Body of pancreas (tissue), 4 donors: ENCODE measurements at regions not wholly inside any gene's neighbourhood (a gene's known extent, or its start where the extent isn't known, plus 50 kb on each side); places are given as distances from the start of the nearest gene placed in this dataset.

Experiments used
- ATAC-seq: fragments of 150-250 bp; one replicate; pipeline ENCODE4 v1.9.1; 2016
- DNase-seq, 4 donors: peaks; one replicate each; pipeline ENCODE4 v3.0.0-alpha.2; 2019
- H3K27ac ChIP-seq, 4 donors: fragments of 200-600 bp; sonication (generic); 1 replicate in 3 of 4; 2 replicates in 1 of 4; pipeline versions ENCODE4 v1.5.1 to v1.6.1; 2016 to 2019; ENCODE audit warnings: mild to moderate bottlenecking in 1 of 4, mixed read lengths in 1 of 4, moderate library complexity in 1 of 4
- H3K27me3 ChIP-seq, 2 donors: fragments of 200-600 bp; sonication (generic); one replicate each; pipeline ENCODE4 v1.6.0; 2016; ENCODE audit warnings: mild to moderate bottlenecking in 1 of 2
- H3K36me3 ChIP-seq, 2 donors: fragments of 200-600 bp; sonication (generic); replicated peaks in 1 of 2; 2 replicates each; pipeline ENCODE4 v1.5.1; 2016; ENCODE audit warnings: low read depth in 2 of 2; ENCODE audit not compliant: insufficient read depth in 1 of 2
- H3K4me1 ChIP-seq: fragments of 200-600 bp; sonication (generic); one replicate; pipeline ENCODE4 v1.6.0; 2016
- H3K4me3 ChIP-seq, 2 donors: fragments of 200-600 bp; sonication (generic); 1 replicate in 1 of 2; 2 replicates in 1 of 2; pipeline ENCODE4 v1.5.1; 2016 to 2019
- H3K9me3 ChIP-seq, 3 donors: fragments of 200-600 bp; sonication (generic); 1 replicate in 2 of 3; 2 replicates in 1 of 3; pipeline ENCODE4 v1.5.1; 2016
- POLR2A ChIP-seq, 3 donors: fragments of 450-650 bp; IDR thresholded peaks; one replicate each; pipeline ENCODE4 v1.6.1; 2016; ENCODE audit warnings: antibody characterized with exemption in 3 of 3, mild to moderate bottlenecking in 2 of 3
- WGBS, 2 donors: methylation state at CpG; one replicate each; pipeline ENCODE4 v1.1.5; 2017; 5-methylcytosine and 5-hydroxymethylcytosine counted together
- intact Hi-C: fragments of 100-400 bp; cut with DNase I; formaldehyde crosslinking; loops from one replicate; pipeline ENCODE4 v1.15.1; 2023
- TF ChIP-seq, protein P1 (sequence below), 7 experiments: fragments of 450-650 bp in 4 of 7; fragments of 200-600 bp in 3 of 7; sonication (generic) in 3 of 7; IDR thresholded peaks; one replicate each; pipeline ENCODE4 v1.5.1; 2016 to 2019; ENCODE audit warnings: antibody characterized with exemption in 7 of 7

DNA sequence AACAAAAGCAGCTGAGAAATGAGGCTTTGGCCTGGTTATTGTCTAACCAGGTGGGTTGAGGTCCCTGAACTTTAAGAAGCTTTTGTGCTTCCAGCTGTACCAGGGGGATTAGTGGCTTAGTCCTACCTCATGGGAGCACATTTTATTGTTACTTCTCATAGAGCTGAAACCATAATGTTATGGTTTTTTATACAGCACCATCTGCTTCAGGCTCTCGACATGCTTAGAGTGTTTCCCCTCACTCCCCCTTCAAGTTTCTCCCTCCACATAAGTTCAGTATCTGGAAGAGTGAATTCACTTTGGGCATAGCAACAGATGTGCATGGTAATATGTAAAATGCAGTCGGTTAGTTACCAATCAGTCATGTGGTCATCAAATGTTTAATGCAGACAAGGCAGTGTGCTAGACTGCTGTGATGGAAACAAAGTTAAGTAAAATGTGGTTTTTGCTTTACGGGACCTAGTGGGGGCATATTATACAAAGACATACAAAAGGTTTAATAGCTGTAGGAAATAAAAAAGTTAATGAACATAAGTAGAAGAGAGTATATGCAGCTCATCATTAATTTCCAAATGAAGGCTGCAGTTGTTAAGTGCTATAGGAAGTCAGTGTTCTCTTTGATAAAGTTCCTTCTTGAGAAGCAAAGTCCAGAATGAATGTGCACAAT is 95.9 kb upstream of the SPRY4 start:
- WGBS, 2 donors = 62 to 68% methylated on average over 3 of the region's 3 CpGs
- intact Hi-C loops = no loop called here
- no peak for ATAC-seq

DNA sequence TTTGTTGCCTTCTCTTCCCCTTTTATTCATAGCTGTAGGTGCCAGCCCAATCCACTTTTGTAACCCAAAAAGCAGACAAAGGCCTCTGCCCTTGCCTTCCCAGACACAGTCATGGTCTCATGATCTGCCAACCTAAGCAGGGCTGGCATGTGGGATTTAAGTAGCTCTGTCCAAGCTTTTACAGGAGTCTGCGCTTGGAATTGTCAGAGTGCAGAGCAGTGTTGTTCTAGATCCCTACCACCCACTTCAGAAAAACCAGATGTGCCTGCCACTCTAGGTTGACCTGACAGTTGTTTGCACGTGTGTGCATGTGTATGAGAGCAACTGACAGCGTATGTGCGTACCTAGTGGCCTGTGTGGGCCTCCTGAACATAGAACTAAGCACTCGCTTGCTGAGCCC is 87.8 kb upstream of the SPRY4 start:
- Histone ChIP-seq H3K36me3 (no peaks in the 10 kb centered on the region), H3K4me3 (no peak overlapping the region), H3K4me1 (no peaks in the 10 kb centered on the region), H3K27me3 (no peaks in the 10 kb centered on the region), H3K9me3 (no peaks in the 10 kb centered on the region), H3K27ac (no peak overlapping the region)
- no peak for DNase-seq
- 84 to 100% methylated on average over 3 to 5 of the region's 5 CpGs for WGBS, 2 donors
- ATAC-seq = no peak
- intact Hi-C loops = no loop called here
- TF ChIP-seq POLR2A (IDR thresholded peaks at IDR 0.05) = no peak
- TF ChIP-seq, protein P1, sequence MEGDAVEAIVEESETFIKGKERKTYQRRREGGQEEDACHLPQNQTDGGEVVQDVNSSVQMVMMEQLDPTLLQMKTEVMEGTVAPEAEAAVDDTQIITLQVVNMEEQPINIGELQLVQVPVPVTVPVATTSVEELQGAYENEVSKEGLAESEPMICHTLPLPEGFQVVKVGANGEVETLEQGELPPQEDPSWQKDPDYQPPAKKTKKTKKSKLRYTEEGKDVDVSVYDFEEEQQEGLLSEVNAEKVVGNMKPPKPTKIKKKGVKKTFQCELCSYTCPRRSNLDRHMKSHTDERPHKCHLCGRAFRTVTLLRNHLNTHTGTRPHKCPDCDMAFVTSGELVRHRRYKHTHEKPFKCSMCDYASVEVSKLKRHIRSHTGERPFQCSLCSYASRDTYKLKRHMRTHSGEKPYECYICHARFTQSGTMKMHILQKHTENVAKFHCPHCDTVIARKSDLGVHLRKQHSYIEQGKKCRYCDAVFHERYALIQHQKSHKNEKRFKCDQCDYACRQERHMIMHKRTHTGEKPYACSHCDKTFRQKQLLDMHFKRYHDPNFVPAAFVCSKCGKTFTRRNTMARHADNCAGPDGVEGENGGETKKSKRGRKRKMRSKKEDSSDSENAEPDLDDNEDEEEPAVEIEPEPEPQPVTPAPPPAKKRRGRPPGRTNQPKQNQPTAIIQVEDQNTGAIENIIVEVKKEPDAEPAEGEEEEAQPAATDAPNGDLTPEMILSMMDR (IDR thresholded peaks at IDR 0.05) = no peak

More for the DNA sequence above, 95.9 kb upstream of the SPRY4 start:
- Histone ChIP-seq H3K36me3 (no peaks in the 10 kb centered on the region), H3K4me1 (no peaks in the 10 kb centered on the region), H3K9me3 (no peaks in the 10 kb centered on the region), H3K27me3 (no peaks in the 10 kb centered on the region), H3K4me3 (no peak overlapping the region), H3K27ac (no peak overlapping the region)
- no peak for DNase-seq
- TF ChIP-seq POLR2A (IDR thresholded peaks at IDR 0.05) = no peak
- TF ChIP-seq, protein P1 (IDR thresholded peaks at IDR 0.05) = no peak

DNA sequence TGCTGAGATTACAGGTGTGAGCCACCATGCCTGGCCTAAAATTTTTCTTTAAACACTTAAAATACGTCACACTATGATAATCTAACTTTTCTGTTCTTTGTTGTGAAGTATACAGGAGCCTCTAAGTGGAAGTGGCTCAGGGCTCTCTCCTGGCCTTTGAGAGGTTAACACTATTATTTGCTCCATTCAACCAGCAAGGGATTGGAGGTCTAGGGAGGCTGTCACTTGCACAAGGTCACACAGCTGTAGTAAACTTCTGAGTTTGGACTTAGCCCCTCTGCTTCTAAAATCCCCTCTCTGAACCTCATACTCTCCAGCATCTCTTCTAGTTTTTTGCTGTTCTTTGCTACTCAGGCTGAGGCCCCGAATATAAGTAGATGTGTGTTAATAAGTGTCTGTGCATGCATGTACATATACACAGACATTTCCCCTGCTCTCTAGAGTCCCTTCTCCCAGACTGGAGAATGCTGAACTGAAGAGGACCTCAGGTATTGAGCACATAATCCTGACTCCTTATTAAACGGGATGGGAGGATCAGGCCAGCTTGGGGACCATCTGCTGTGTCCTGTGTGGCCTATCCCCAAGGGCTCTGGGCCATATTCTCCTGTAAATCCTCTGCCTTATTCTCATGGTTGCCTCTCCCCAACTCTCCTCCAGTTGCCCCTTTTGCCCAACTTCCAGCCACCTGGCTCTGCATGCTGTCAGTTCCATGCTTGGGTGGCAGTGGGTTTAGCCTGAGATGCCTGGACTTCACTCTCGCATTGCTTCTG is 87.0 kb upstream of the SPRY4 start:
- 67 to 70% methylated on average over 3 to 4 of the region's 4 CpGs for WGBS, 2 donors
- Histone ChIP-seq H3K4me1 (no peaks in the 10 kb centered on the region), H3K27me3 (no peaks in the 10 kb centered on the region), H3K27ac (no peak overlapping the region), H3K4me3 (no peak overlapping the region), H3K36me3 (no peaks in the 10 kb centered on the region), H3K9me3 (no peaks in the 10 kb centered on the region)
- DNase-seq (no peak), ATAC-seq (no peak)
- TF ChIP-seq, protein P1 (IDR thresholded peaks at IDR 0.05) = no peak
- intact Hi-C loops = no loop called here

DNA sequence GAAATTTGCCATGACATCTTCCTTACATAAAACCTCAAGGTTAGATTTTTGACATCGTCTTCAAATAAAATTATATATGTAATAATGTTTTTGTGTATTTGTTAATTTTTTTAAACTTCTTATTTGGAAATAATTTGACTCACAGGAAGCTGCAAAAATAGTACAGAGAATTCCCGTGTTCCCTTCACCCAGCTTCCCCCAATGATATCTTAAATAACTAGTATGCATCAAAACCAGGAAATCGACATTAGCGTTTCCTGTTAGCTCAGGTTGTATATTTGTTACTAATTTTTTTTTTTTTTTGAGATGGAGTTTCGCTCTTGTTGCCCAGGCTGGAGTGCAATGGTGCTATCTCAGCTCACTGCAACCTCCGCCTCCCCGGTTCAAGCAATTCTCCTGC is 86.3 kb upstream of the SPRY4 start:
- H3K27me3 ChIP-seq = no peaks in the 10 kb centered on the region
- H3K27ac ChIP-seq = no peak overlapping the region
- intact Hi-C loops = no loop called here
- TF ChIP-seq, protein P1 (IDR thresholded peaks at IDR 0.05) = no peak
- TF ChIP-seq POLR2A (IDR thresholded peaks at IDR 0.05) = no peak
- no peaks in the 10 kb centered on the region for H3K4me1 ChIP-seq
- 79 to 84% methylated on average over 7 of the region's 7 CpGs for WGBS, 2 donors
- no peaks in the 10 kb centered on the region for H3K36me3 ChIP-seq
- ATAC-seq (no peak), DNase-seq (no peak)
- H3K4me3 ChIP-seq = no peak overlapping the region
- no peaks in the 10 kb centered on the region for H3K9me3 ChIP-seq
